HT1080 (cell line): ENCODE measurements at regions not wholly inside any gene's neighbourhood (a gene's known extent, or its start where the extent isn't known, plus 50 kb on each side); places are given as distances from the start of the nearest gene placed in this dataset.

Experiments
- DNase-seq: peaks from one replicate; pipeline ENCODE4 v3.0.0-alpha.2; 2015; ENCODE audit warnings: low read depth

- DNase-seq: no peak
Observed at GRCh38 chr1:216825557-216825956, 102.3 kb upstream of the ESRRG start.

- DNase-seq: no peak
Observed at GRCh38 chr1:216824511-216824910, 101.3 kb upstream of the ESRRG start.

DNA sequence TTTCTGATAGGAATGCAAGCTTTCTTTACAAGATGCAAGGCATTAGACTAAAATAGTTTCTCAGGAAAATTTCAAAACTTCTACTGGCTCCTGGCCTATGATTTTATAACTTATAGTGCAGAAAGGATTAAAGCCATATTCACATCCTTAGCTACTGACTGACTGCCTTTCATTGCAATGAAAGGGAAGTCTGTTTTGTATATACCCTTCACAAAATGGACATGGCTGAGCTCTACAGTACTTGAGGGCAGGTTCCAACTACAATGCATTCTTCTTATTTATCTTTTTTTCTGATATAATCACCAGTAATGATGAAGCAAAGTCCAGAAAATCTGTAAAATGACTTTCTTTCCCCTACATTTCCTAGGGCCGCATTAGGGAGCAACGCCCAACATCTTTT lies 100.5 kb upstream of the ESRRG start:
- no peak for DNase-seq

DNA sequence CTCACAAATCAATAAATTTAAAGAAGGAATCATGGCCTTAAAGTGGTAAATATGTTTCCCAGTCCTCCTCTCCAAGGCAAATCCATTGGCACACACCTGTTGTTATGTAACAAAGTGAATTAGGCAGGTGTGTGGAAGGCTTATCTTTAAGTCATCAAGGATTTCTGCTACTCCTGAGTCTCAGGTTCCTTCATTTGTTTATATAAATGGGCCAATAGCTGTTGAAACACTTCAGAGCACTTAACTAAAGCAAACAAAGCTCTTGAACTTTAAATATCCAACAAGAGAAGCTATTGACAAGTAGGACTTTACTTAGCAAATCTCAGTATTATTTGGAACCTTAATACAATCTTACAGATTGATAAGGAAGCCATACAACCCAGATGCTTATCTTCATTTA lies 99.3 kb upstream of the ESRRG start:
- DNase-seq: no peak

- DNase-seq: peak; percentile 3
Observed at GRCh38 chr1:216820345-216820744, 97.1 kb upstream of the ESRRG start.

DNA sequence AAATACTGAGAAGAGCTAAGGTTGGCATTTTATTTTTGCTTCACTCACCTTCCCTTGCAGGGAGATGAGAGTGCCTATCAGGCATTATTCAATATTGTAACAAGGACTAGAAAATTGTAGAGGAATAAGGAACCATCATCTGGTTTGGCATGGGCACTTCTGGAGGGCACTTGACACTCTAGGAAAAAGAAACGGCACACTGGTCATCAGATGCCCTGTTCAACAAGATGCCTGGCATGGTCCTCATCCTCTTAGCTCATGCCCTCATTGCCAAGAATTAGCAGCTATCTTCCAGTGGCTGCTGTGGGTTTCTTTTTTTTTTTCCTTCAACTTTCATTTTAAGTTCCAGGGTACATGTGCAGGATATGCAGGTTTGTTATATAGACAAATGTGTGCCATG lies 95.1 kb upstream of the ESRRG start:
- DNase-seq: no peak

DNA sequence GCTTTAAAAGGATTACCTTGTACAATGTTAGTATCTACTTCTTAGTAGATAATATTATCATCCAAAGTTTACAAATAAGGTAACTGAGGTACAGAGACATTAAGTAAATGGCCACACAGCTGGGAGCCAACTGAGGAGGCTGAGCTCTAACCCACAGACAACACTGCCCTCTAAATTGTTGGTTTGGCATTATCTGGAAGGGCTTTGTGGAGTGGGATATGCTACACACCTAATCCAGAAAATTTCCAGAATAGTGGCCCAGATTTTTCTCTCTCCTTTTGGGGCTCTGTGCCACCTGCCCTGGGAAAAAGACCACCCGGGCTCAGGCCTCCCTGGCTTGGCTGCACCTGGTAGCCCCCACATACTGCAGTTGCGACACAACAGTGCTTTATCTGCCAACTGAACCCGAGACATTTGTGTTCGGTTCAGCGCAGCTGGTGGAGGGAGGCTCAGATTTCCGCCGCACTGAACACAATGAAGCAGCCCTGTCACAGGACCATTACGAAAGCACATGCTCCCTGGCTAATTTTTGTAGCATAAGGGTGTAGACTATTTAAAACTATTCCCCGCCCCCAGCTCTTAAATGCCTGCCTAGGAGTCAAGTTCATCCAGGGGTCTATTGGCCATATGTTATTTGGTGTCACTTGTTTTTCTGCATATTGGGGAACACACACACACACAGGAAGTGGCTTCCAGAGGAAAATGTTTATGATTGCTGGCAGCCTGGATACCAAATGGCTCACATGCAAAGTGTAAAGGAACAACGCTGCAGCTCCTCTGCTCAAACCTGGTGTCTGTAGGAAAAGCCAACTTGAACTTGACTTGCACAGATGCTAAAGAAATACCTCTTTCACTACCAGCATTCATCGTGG lies 92.3 kb upstream of the ESRRG start:
- no peak for DNase-seq

GRCh38 chr1:216814576-216815259 lies 91.5 kb upstream of the ESRRG start:
- no peak for DNase-seq

- peak; percentile 71 for DNase-seq
Observed at GRCh38 chr1:216812966-216813365, 89.7 kb upstream of the ESRRG start.

- no peak for DNase-seq
Observed at GRCh38 chr1:216809649-216810048, 86.4 kb upstream of the ESRRG start.

DNA sequence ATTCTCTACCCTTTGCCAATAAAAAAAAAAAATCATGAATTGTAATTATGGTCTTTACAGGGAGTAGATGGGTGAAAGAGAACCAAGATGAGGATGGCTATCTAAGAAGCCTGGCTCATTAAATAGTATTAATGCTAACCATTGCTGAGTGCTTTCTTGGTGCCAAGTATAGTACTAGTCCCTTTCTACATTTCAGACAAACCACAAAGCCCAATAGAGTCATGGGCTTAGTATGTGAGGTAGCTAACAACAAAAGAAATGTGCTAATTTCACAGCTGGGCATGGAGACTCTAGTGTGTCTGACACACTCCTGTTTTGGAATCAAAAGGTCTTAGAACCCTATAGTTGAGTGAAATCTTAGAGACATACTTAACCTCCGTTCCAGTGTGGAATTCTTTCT lies 84.5 kb upstream of the ESRRG start:
- DNase-seq: peak; percentile 39

- DNase-seq: no peak
Observed at GRCh38 chr1:216805953-216806352, 82.7 kb upstream of the ESRRG start.

GRCh38 chr1:216805233-216805632 lies 82.0 kb upstream of the ESRRG start:
- no peak for DNase-seq

DNA sequence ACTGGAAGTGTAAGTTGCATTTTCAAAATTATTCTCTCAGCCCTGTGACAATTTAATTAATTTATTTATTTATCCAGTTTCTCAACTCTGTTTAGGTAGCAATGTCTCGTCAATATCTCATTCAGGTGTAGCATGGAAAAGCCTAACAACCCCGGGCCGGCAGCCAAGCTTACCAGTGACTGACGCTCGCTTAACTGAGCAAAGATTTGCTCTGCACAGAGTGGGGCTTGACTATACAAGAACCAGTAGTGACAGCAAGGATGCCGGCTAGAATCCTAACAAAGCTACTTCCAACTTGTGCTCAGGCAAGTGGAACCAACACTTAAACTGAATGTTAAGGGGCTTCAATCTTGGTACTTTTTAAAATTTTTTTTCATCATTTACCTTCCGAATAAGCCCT lies 80.9 kb upstream of the ESRRG start:
- DNase-seq: no peak

DNA sequence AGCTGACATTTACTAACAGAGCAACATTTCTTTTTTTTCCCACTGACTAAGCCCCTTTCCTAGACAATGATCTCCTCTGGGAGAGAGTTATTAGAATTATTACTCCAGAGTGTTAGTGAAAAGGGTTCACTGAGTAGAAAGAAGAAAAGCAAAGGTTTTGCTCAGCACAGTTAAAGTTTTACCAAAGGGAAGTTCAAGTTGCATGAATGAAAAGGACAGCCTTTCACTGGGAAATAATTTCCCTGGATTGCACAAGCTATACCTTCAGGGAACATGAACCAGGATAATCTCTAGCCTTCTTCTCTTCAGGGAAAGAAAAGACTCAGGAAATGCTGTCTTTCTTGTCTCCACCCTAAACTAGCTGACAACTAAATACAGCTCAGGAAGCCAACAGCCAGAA lies 71.4 kb upstream of the ESRRG start:
- no peak for DNase-seq

DNA sequence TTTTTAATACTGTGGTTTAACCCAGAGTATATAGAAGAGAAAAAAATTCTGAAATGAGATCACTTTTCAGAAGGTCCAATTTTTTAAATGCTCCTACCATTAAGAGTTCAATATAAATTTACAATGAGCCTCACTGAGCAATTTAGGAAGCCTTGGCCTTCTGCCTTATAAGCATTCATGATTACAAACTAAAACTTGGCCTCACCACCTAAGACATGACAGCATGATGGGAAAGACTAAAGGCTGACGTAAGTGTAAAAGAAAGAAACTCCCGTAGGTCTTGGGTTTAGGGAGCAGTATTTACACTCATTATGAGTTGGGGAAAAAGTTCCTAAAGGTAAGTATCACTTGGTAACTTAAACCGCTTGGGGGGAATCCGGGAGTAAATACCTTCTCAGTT lies 70.7 kb upstream of the ESRRG start:
- no peak for DNase-seq

- DNase-seq: peak; percentile 39
Observed at GRCh38 chr1:216793303-216793702, 70.1 kb upstream of the ESRRG start.

GRCh38 chr1:216788671-216789070 lies 65.4 kb upstream of the ESRRG start:
- DNase-seq: no peak

DNA sequence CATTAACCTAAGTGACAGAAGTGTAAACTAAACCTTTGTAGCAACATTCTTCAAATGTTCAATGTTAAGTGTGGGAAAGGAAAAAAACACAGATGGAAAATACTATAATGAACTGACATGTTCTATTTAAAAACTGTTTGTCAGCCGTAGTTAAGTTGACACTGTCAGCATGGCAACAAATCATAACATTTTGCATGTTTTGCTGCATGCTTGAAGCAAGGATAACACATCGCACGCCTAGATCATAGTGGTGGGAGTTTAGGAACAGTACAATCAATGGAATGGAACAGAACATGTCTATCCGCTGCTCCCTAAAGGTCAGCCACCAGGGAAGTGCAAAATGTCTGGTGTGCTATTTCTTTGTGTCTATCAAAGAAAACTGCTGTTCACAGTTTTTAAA lies 62.5 kb upstream of the ESRRG start:
- DNase-seq: no peak

DNA sequence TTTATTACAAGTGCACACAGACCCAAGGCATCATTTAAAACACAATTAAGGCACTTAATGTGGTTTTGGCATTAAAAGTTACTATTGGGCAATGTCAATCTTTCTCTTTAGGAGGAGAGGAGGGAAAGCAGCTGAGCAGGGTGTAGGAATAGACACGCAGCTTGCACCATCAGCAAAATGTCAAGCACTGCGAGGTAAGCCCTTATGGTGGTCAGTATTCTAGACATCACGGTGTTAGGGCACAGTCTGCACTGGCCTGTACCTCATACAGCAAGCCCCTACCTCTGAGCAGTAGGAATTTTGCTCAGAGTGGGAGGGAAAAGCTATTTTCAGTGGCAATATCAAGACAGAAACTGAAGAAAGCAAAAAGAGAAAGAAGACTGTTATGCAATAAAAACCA lies 62.0 kb upstream of the ESRRG start:
- no peak for DNase-seq

GRCh38 chr1:216779686-216780085 lies 56.5 kb upstream of the ESRRG start:
- DNase-seq: no peak

DNA sequence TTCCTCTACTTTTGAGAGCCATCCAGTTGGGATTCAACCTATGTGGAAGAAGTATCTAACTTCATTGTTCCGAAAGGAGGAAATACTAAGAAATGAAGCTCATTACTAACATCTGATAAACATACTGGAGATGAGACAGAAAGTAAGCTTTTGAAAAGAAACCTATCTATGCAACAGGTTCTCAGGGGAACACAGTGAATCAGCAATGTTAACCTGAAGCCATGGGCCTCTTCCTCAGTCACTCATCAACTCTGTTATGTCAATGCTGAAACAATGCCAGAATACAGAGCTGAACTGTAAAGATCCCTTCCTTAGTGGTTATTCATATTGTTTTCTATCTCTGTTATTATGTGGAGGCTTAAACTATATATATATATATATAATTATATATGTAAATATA lies 55.5 kb upstream of the ESRRG start:
- DNase-seq: no peak

DNA sequence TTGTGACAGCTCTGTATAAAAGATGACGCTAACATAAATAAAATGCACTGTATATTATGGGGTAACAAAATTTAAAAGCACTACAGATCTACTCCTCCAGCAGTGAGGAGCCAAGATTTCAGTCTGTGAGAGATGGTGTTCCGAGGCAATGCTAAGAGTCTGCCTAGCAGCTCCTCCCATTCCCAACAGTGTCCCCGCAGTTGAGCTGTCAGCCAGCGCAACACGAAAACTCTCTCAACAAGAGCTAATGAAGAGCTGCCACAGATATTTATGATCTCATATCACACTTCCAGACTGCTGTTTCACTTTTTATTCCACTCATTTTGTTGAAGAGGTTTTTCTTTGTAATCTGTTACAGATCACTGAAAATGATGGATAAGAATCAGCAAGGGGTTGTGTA lies 53.9 kb upstream of the ESRRG start:
- DNase-seq: no peak
